Astrocyte of the spinal cord (primary cell): ENCODE measurements at regions not wholly inside any gene's neighbourhood (a gene's known extent, or its start where the extent isn't known, plus 50 kb on each side); places are given as distances from the start of the nearest gene placed in this dataset.
"Not testable (repeated sequence)": the region's sequence is repeated elsewhere in the genome, so short reads cannot be mapped to it uniquely, and the experiment has no call there.

Experiments used
- DNase-seq: peaks from one replicate; pipeline ENCODE4 v3.0.0; 2011; ENCODE audit warnings: low read depth, low spot score
- H3K4me3 ChIP-seq: 2 replicates; pipeline ENCODE4 v1.5.1; 2011; ENCODE audit warnings: low read depth, mild to moderate bottlenecking, low read length, moderate library complexity
- CTCF ChIP-seq: IDR thresholded peaks from 2 replicates; pipeline ENCODE4 v1.5.1; 2012; ENCODE audit warnings: low read depth, mild to moderate bottlenecking, low read length, inconsistent platforms
- in situ Hi-C: cut with HindIII; loops from 2 replicates; pipeline ENCODE4 v1.10.0; 2017; ENCODE audit warnings: low sequenced_read_pairs

- H3K4me3 ChIP-seq: no peak overlapping the region
- in situ Hi-C loops: no loop called here
- no peak for TF ChIP-seq CTCF
- DNase-seq: no peak
Measured at GRCh38 chr16:8403978-8404749, 186.1 kb downstream of the TMEM114 start.

GRCh38 chr16:8402981-8403843 lies 187.1 kb downstream of the TMEM114 start:
- H3K4me3 ChIP-seq: no peak overlapping the region
- in situ Hi-C loops: no loop called here
- TF ChIP-seq CTCF: no peak
- no peak for DNase-seq

GRCh38 chr16:8400683-8401082 lies 189.6 kb downstream of the TMEM114 start:
- H3K4me3 ChIP-seq, in situ Hi-C loops, DNase-seq: not testable (repeated sequence)

- H3K4me3 ChIP-seq: no peak overlapping the region
- no peak for TF ChIP-seq CTCF
- in situ Hi-C loops: no loop called here
- DNase-seq: no peak
Measured at GRCh38 chr16:8398548-8398947, 191.8 kb downstream of the TMEM114 start.

- in situ Hi-C loops: no loop called here
- no peak for TF ChIP-seq CTCF
- DNase-seq: no peak
- H3K4me3 ChIP-seq: no peak overlapping the region
Measured at GRCh38 chr16:8397223-8397622, 193.1 kb downstream of the TMEM114 start.

GRCh38 chr16:8396463-8396862 lies 193.8 kb downstream of the TMEM114 start:
- TF ChIP-seq CTCF: no peak
- no peak for DNase-seq
- in situ Hi-C loops: no loop called here
- no peak overlapping the region for H3K4me3 ChIP-seq

- in situ Hi-C loops: no loop called here
- H3K4me3 ChIP-seq: no peak overlapping the region
- DNase-seq: no peak
- TF ChIP-seq CTCF: no peak
Measured at GRCh38 chr16:8391257-8391656, 199.1 kb downstream of the TMEM114 start.
